ENCODE measurements at regions not wholly inside any gene's neighbourhood (a gene's known extent, or its start where the extent isn't known, plus 50 kb on each side); places are given as distances from the start of the nearest gene placed in this dataset.

GRCh38 chr20:6577451-6577850, 190.0 kb upstream of the BMP2 start:
- TF ChIP-seq POLR2A (IDR thresholded peaks at IDR 0.05; ENCODE audit: extremely low read depth, insufficient read length) (no peak), CTCF (IDR thresholded peaks at IDR 0.05; ENCODE audit: low read depth, low read length) (no peak)

Data from NB4 (cell line).